HG03095 (cell line): ENCODE measurements at regions not wholly inside any gene's neighbourhood (a gene's known extent, or its start where the extent isn't known, plus 50 kb on each side); places are given as distances from the start of the nearest gene placed in this dataset.
A peak's percentile ranks its signal among the peaks of the same experiment; 100 is the strongest.

ENCODE experiments used
- ATAC-seq: cut with Tn5 transposase; IDR thresholded peaks from one replicate; pipeline ENCODE4 v1.9.1; 2021; ENCODE audit warnings: moderate library complexity; ENCODE audit not compliant: unreplicated experiment

- ATAC-seq: peak; percentile 50
Measured at GRCh38 chr12:67426067-67426466, 156.9 kb downstream of the CAND1 start.

- no peak for ATAC-seq
Measured at GRCh38 chr12:67427336-67427735, 158.2 kb downstream of the CAND1 start.

- no peak for ATAC-seq
Measured at GRCh38 chr12:67428431-67428830, 159.3 kb downstream of the CAND1 start.

GRCh38 chr12:67430708-67431335 is 161.7 kb downstream of the CAND1 start:
- no peak for ATAC-seq

- ATAC-seq: no peak
Measured at GRCh38 chr12:67431411-67432020, 162.4 kb downstream of the CAND1 start.

- peak; percentile 87 for ATAC-seq
Measured at GRCh38 chr12:67433385-67434175, 164.4 kb downstream of the CAND1 start.

- no peak for ATAC-seq
Measured at GRCh38 chr12:67434671-67435370, 165.7 kb downstream of the CAND1 start.

- no peak for ATAC-seq
Measured at GRCh38 chr12:67436230-67436629, 167.1 kb downstream of the CAND1 start.

GRCh38 chr12:67437011-67437410 is 167.9 kb downstream of the CAND1 start:
- no peak for ATAC-seq

GRCh38 chr12:67439611-67440010 is 170.5 kb downstream of the CAND1 start:
- no peak for ATAC-seq

GRCh38 chr12:67441736-67442346 is 172.7 kb downstream of the CAND1 start:
- ATAC-seq: peak; percentile 94

GRCh38 chr12:67442347-67442841 is 173.2 kb downstream of the CAND1 start:
- ATAC-seq: no peak

- ATAC-seq: no peak
Measured at GRCh38 chr12:67442896-67443295, 173.7 kb downstream of the CAND1 start.

GRCh38 chr12:67444542-67444941 is 175.4 kb downstream of the CAND1 start:
- no peak for ATAC-seq

- no peak for ATAC-seq
Measured at GRCh38 chr12:67446716-67447115, 177.6 kb downstream of the CAND1 start.

GRCh38 chr12:67447180-67447579 is 178.0 kb downstream of the CAND1 start:
- no peak for ATAC-seq

GRCh38 chr12:67449591-67450052 is 180.5 kb downstream of the CAND1 start:
- peak; percentile 78 for ATAC-seq

GRCh38 chr12:67450441-67450840 is 181.3 kb downstream of the CAND1 start:
- ATAC-seq: no peak

GRCh38 chr12:67451206-67451605 is 182.0 kb downstream of the CAND1 start:
- ATAC-seq: no peak

- ATAC-seq: peak; percentile 55
Measured at GRCh38 chr12:67452119-67452805, 183.1 kb downstream of the CAND1 start.
